GM23248 (cell line): ENCODE measurements at regions not wholly inside any gene's neighbourhood (a gene's known extent, or its start where the extent isn't known, plus 50 kb on each side); places are given as distances from the start of the nearest gene placed in this dataset.

ENCODE experiments used
- DNase-seq: peaks from one replicate; pipeline ENCODE4 v3.0.0-alpha.2; 2015
- H2AFZ ChIP-seq: fragments of 200-600 bp; sonication (generic); 2 replicates; pipeline ENCODE4 v1.6.1; 2016; ENCODE audit warnings: antibody characterized with exemption
- H3F3A ChIP-seq: fragments of 200-600 bp; sonication (generic); 2 replicates; pipeline ENCODE4 v1.6.1; 2016; ENCODE audit warnings: mild to moderate bottlenecking, antibody characterized with exemption, mixed run types; ENCODE audit not compliant: insufficient read depth
- H3K27ac ChIP-seq: fragments of 200-600 bp; sonication (generic); 2 replicates; pipeline ENCODE4 v1.5.1; 2016; ENCODE audit warnings: mild to moderate bottlenecking
- H3K27me3 ChIP-seq: fragments of 200-600 bp; sonication (generic); replicated peaks from 2 replicates; pipeline ENCODE4 v1.6.1; 2016; ENCODE audit warnings: mild to moderate bottlenecking; ENCODE audit not compliant: insufficient read depth
- H3K36me3 ChIP-seq: fragments of 200-600 bp; sonication (generic); 2 replicates; pipeline ENCODE4 v1.6.1; 2016; ENCODE audit warnings: low read depth, mild to moderate bottlenecking
- H3K4me1 ChIP-seq: fragments of 200-600 bp; sonication (generic); 2 replicates; pipeline ENCODE4 v1.6.1; 2016; ENCODE audit warnings: mild to moderate bottlenecking; ENCODE audit not compliant: insufficient read depth
- H3K4me2 ChIP-seq: fragments of 200-600 bp; sonication (generic); one replicate; pipeline ENCODE4 v1.6.1; 2016; ENCODE audit warnings: mild to moderate bottlenecking; ENCODE audit not compliant: unreplicated experiment
- H3K4me3 ChIP-seq: fragments of 200-600 bp; sonication (generic); 2 replicates; pipeline ENCODE4 v1.5.1; 2016; ENCODE audit warnings: mild to moderate bottlenecking
- H3K79me2 ChIP-seq: fragments of 200-600 bp; sonication (generic); 2 replicates; pipeline ENCODE4 v1.6.1; 2016; ENCODE audit warnings: mild to moderate bottlenecking; ENCODE audit not compliant: insufficient read depth
- H3K9ac ChIP-seq: fragments of 200-600 bp; sonication (generic); 2 replicates; pipeline ENCODE4 v1.6.1; 2016; ENCODE audit warnings: mild to moderate bottlenecking
- H3K9me2 ChIP-seq: fragments of 200-600 bp; sonication (generic); 2 replicates; pipeline ENCODE4 v1.6.1; 2016; ENCODE audit warnings: mixed run types, mild to moderate bottlenecking, moderate library complexity; ENCODE audit not compliant: insufficient read depth
- H3K9me3 ChIP-seq: fragments of 200-600 bp; sonication (generic); one replicate; pipeline ENCODE4 v1.6.1; 2017; ENCODE audit warnings: low read depth
- H4K20me1 ChIP-seq: fragments of 200-600 bp; sonication (generic); 2 replicates; pipeline ENCODE4 v1.6.0; 2016; ENCODE audit not compliant: insufficient read depth
- EZH2 ChIP-seq: fragments of 200-600 bp; sonication (generic); IDR thresholded peaks from 2 replicates; pipeline ENCODE4 v1.6.1; 2018; ENCODE audit warnings: antibody characterized with exemption, mild to moderate bottlenecking; ENCODE audit not compliant: insufficient read depth, poor library complexity, severe bottlenecking
- EZH2phosphoT487 ChIP-seq: fragments of 200-600 bp; sonication (generic); IDR thresholded peaks from 2 replicates; pipeline ENCODE4 v1.6.1; 2018; ENCODE audit warnings: antibody characterized with exemption, moderate library complexity, mild to moderate bottlenecking, low read depth; ENCODE audit not compliant: insufficient read depth
- WGBS, 2 experiments: methylation state at CpG; one replicate each; pipeline ENCODE4 v1.1.6; 2015 to 2017; ENCODE audit warnings: low lambda C conversion rate in 2 of 2, low coverage in 1 of 2; ENCODE audit errors: missing lambda C conversion rate in 2 of 2; 5-methylcytosine and 5-hydroxymethylcytosine counted together
- in situ Hi-C: fragments of 300-500 bp; cut with MboI; formaldehyde crosslinking; loops from 2 replicates; pipeline ENCODE4 v1.15.0; 2020

GRCh38 chr13:111491021-111491420 lies 170.6 kb downstream of the TEX29 start:
- H3K4me1 ChIP-seq: no peaks in the 10 kb centered on the region
- no peak overlapping the region for H3K4me3 ChIP-seq
- no peaks in the 10 kb centered on the region for H3K9me3 ChIP-seq
- no peak overlapping the region for H3K4me2 ChIP-seq
- H3K36me3 ChIP-seq: no peaks in the 10 kb centered on the region
- 21 to 24% methylated on average over 11 of the region's 11 CpGs for whole genome bisulfite sequencing, 2 experiments
- no peak for DNase-seq
- TF ChIP-seq EZH2phosphoT487 (no peak), EZH2 (no peak)
- in situ Hi-C loops: no loop called here
- no peak overlapping the region for H3K27ac ChIP-seq
- no peaks in the 10 kb centered on the region for H3K27me3 ChIP-seq
- H3K9ac ChIP-seq: no peak overlapping the region
- H3K9me2 ChIP-seq: no peaks in the 10 kb centered on the region
- no peak overlapping the region for H2AFZ ChIP-seq
- no peaks in the 10 kb centered on the region for H3F3A ChIP-seq
- H4K20me1 ChIP-seq: no peaks in the 10 kb centered on the region
- no peaks in the 10 kb centered on the region for H3K79me2 ChIP-seq

- H3F3A ChIP-seq: no peaks in the 10 kb centered on the region
- no peaks in the 10 kb centered on the region for H3K27me3 ChIP-seq
- no peaks in the 10 kb centered on the region for H3K79me2 ChIP-seq
- H3K4me3 ChIP-seq: no peak overlapping the region
- H3K9ac ChIP-seq: no peak overlapping the region
- no peaks in the 10 kb centered on the region for H3K36me3 ChIP-seq
- H3K9me3 ChIP-seq: no peaks in the 10 kb centered on the region
- no peaks in the 10 kb centered on the region for H3K4me1 ChIP-seq
- no peak for TF ChIP-seq EZH2
- no peak for TF ChIP-seq EZH2phosphoT487
- no peak for DNase-seq
- no peak overlapping the region for H3K27ac ChIP-seq
- no peaks in the 10 kb centered on the region for H4K20me1 ChIP-seq
- WGBS, 2 experiments: 56 to 57% methylated on average over 10 of the region's 10 CpGs
- no peak overlapping the region for H3K4me2 ChIP-seq
- H2AFZ ChIP-seq: no peak overlapping the region
- H3K9me2 ChIP-seq: no peaks in the 10 kb centered on the region
- in situ Hi-C loops: no loop called here
Observed at GRCh38 chr13:111491659-111492058, 171.2 kb downstream of the TEX29 start.

GRCh38 chr13:111492341-111492950 lies 172.0 kb downstream of the TEX29 start:
- H2AFZ ChIP-seq: no peak overlapping the region
- no peak overlapping the region for H3K27ac ChIP-seq
- H3K4me1 ChIP-seq: no peaks in the 10 kb centered on the region
- no peaks in the 10 kb centered on the region for H3K79me2 ChIP-seq
- H4K20me1 ChIP-seq: no peaks in the 10 kb centered on the region
- no peak for DNase-seq
- no peaks in the 10 kb centered on the region for H3F3A ChIP-seq
- H3K9me2 ChIP-seq: no peaks in the 10 kb centered on the region
- no peaks in the 10 kb centered on the region for H3K9me3 ChIP-seq
- no peak overlapping the region for H3K9ac ChIP-seq
- no peak overlapping the region for H3K4me3 ChIP-seq
- TF ChIP-seq EZH2phosphoT487 (no peak), EZH2 (no peak)
- WGBS, 2 experiments: 44 to 46% methylated on average over 18 of the region's 18 CpGs
- no peaks in the 10 kb centered on the region for H3K36me3 ChIP-seq
- no peaks in the 10 kb centered on the region for H3K27me3 ChIP-seq
- in situ Hi-C loops: no loop called here
- H3K4me2 ChIP-seq: no peak overlapping the region

- TF ChIP-seq EZH2 (no peak), EZH2phosphoT487 (no peak)
- Histone ChIP-seq H4K20me1 (no peaks in the 10 kb centered on the region), H3K9me2 (no peaks in the 10 kb centered on the region), H3K79me2 (no peaks in the 10 kb centered on the region), H3K9ac (no peak overlapping the region), H2AFZ (no peak overlapping the region), H3K27ac (no peak overlapping the region), H3K9me3 (no peaks in the 10 kb centered on the region), H3F3A (no peaks in the 10 kb centered on the region), H3K36me3 (no peaks in the 10 kb centered on the region), H3K4me1 (no peaks in the 10 kb centered on the region), H3K4me3 (no peak overlapping the region), H3K4me2 (no peak overlapping the region), H3K27me3 (no peaks in the 10 kb centered on the region)
- WGBS, 2 experiments: 30 to 33% methylated on average over 5 of the region's 5 CpGs
- in situ Hi-C loops: no loop called here
- no peak for DNase-seq
Observed at GRCh38 chr13:111492958-111493357, 172.5 kb downstream of the TEX29 start.

GRCh38 chr13:111493468-111493867 lies 173.0 kb downstream of the TEX29 start:
- Histone ChIP-seq H3K27ac (no peak overlapping the region), H3K79me2 (no peaks in the 10 kb centered on the region), H3K4me2 (no peak overlapping the region), H3K27me3 (no peaks in the 10 kb centered on the region), H3K4me1 (no peaks in the 10 kb centered on the region), H3K4me3 (no peak overlapping the region), H3K9me3 (no peaks in the 10 kb centered on the region), H3K9me2 (no peaks in the 10 kb centered on the region), H3F3A (no peaks in the 10 kb centered on the region), H3K9ac (no peak overlapping the region), H2AFZ (no peak overlapping the region), H3K36me3 (no peaks in the 10 kb centered on the region), H4K20me1 (no peaks in the 10 kb centered on the region)
- no peak for DNase-seq
- WGBS, 2 experiments: 32 to 36% methylated on average over 6 of the region's 6 CpGs
- in situ Hi-C loops: no loop called here
- TF ChIP-seq EZH2: no peak
- no peak for TF ChIP-seq EZH2phosphoT487
